AG10803 (cell line): ENCODE measurements at regions not wholly inside any gene's neighbourhood (a gene's known extent, or its start where the extent isn't known, plus 50 kb on each side); places are given as distances from the start of the nearest gene placed in this dataset.

ENCODE experiments used
- DNase-seq: peaks from one replicate; pipeline ENCODE4 v3.0.0; 2010; ENCODE audit warnings: low read depth
- H3K4me3 ChIP-seq: 2 replicates; pipeline ENCODE4 v1.5.1; 2011; ENCODE audit warnings: mild to moderate bottlenecking, low read length, control low read depth
- TF ChIP-seq, protein P1 (sequence below): conservative IDR thresholded peaks from 2 replicates; pipeline ENCODE4 v1.5.1; 2011; ENCODE audit warnings: mild to moderate bottlenecking, low read length, control low read depth, inconsistent platforms

DNA sequence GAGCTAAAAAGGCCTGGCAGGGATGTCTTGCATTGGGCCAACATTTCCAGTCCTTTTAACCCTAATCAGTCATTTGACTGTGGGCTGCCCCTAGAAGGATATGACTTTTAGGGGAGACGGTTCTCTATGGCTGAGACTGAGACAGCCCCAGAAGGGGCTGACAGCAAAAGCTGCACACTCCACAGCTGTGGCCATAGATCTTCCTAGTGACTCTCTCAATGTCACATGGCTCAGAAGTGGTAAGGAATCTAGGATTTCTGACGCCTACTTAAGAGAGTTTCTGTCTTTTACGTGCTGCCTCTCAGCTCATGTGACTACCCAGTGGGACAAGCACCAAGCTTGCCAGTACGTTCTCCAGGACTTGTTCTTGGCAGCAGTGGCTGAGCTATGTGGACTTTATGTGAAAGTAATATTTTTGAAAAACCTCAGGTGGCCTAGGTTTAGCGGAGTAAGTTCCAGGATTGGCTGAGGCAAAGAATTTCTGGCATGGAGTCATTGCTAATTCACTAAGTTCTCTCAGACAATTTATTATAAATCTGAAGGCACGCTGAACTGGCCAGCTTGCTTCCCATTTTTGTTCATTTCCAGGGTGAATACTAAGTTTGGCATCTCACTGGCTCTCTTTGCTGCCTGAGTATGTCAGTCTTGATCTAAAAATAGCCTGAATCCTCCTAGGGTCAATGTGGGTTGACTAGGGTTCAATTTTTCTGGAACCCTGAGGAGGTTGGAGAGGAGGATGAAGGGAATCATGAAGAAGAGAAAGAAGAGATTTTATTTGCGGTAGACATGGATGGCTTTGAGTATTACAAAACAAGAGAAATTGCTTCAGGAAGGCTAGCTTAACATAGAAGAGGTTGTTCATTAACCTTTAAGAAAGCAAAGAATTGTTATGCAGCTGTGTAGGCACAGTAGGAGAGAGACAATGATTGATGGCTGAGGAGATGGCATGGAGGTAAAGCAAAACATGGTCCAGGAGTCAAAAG is 271.8 kb downstream of the AEBP2 start:
- DNase-seq = no peak
- H3K4me3 ChIP-seq = no peak overlapping the region
- TF ChIP-seq, protein P1, sequence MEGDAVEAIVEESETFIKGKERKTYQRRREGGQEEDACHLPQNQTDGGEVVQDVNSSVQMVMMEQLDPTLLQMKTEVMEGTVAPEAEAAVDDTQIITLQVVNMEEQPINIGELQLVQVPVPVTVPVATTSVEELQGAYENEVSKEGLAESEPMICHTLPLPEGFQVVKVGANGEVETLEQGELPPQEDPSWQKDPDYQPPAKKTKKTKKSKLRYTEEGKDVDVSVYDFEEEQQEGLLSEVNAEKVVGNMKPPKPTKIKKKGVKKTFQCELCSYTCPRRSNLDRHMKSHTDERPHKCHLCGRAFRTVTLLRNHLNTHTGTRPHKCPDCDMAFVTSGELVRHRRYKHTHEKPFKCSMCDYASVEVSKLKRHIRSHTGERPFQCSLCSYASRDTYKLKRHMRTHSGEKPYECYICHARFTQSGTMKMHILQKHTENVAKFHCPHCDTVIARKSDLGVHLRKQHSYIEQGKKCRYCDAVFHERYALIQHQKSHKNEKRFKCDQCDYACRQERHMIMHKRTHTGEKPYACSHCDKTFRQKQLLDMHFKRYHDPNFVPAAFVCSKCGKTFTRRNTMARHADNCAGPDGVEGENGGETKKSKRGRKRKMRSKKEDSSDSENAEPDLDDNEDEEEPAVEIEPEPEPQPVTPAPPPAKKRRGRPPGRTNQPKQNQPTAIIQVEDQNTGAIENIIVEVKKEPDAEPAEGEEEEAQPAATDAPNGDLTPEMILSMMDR = no peak

DNA sequence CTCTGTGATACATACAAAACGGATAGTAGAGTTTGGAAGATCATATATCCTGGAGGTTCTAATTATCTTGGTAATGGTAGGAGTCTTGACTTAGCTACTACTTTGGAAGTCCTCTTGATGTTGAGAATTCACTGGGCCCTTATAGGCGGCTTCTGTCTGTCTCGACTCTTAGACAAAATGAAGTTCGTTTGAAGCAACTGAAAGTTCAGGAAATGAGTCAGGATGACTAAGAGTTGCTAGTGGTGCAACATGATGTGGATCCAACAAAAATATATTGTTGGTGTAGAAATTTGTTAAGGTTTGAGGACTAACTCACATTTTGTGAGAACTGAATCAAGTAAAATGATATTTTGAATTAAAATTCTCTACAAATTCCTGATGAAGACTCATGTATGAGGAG is 272.7 kb downstream of the AEBP2 start:
- TF ChIP-seq, protein P1 = no peak
- H3K4me3 ChIP-seq = no peak overlapping the region
- peak; percentile 60 for DNase-seq

DNA sequence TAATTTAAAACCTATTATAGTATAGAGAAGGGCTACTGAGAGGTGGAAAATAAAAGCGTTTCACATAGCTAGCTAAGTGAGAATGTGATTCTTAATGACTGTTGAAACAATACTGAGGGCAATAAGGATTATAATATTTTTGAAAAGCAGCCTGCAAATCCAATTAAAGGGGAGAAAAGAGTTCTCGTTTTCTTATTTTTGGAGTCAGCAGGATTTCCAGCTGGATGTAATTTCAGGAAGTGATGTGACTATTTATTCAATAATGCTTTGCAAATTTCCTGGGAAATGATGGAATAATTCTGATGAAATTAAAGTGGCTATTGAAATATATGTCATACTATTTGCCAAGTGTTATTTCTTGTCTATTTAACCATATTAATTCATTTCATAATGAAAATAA is 279.1 kb downstream of the AEBP2 start:
- no peak overlapping the region for H3K4me3 ChIP-seq
- TF ChIP-seq, protein P1 = no peak
- no peak for DNase-seq

DNA sequence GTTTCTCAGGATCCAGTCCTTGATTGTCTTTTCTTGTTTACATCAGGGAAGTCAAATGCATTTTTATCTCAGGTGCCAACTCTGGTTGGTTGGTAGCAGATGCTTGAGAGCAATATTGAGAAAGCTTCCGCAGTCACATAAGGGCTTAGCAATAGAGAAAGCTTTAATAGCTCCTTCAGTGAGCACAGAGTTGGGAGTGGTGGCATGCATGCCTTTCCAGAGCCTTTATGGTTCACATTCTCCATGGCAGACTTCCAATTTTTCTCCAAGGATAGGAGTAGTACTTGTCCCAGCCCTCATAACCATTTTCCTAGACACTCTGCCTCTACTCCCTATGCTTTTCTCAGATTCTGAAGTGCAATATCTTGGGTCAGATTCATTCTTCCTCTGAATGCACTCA is 280.4 kb downstream of the AEBP2 start:
- TF ChIP-seq, protein P1 = no peak
- no peak for DNase-seq
- no peak overlapping the region for H3K4me3 ChIP-seq

DNA sequence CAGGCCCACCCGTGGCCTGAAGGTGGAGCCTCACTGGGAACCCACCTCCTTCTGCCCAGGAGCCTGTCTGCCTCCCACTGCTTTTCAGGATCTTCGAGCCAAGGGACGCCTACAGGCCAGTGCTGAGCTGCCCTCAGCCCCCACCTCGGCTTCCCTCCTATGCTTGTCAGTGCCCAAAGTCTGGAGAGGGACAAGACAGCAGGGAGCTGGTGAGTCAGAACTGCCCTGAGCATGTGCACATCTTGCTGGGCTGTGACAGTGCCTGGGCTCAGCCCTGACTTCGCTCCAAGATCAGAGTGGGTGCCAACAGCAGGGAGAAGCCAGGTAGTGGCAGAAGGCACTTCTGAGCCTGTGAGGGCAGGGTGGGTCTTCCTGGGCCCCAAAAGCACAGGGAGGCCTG is 286.8 kb downstream of the AEBP2 start:
- no peak overlapping the region for H3K4me3 ChIP-seq
- TF ChIP-seq, protein P1 = no peak
- DNase-seq = no peak

DNA sequence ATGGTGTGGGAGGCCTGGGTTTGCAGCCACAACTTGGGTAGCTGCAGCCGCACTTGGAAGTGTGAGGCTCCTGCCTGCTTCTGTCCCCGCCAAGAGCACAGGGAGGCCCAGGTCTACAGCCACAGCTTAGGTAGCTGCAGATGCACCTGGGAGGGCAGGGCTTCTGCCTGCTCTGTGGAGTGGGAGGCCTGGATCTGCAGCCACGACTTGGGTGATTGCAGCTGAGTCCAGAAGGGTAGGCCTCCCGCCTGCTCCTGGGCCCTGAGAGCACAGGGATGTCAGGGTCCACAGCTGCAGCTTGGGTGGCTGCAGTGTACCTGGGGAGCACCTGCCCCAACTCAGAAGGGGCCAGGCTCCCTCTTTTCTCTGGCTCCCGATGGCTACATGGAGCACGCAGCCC is 287.3 kb downstream of the AEBP2 start:
- H3K4me3 ChIP-seq = no peak overlapping the region
- TF ChIP-seq, protein P1 = no peak
- DNase-seq = no peak

DNA sequence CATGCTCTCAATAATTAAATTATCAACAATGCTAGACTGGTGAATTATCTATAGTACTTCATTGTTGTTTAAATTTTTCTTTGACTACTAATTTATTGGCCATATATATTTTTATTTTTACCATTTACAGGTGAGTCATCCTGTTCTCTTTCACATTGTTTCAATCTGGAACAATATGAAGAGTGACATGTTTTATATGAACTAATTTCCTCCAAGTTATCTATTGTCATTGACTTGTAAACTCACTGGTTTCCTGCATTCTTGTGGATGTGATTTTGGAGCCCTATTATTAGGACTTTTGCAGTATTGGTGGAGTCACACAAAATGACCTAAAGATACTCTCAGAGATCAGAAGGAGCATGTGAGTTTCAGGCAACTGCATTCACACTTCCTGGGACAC is 297.7 kb downstream of the AEBP2 start:
- TF ChIP-seq, protein P1 = no peak
- DNase-seq = no peak
- H3K4me3 ChIP-seq = no peak overlapping the region
